NB4 (cell line): ENCODE measurements at regions not wholly inside any gene's neighbourhood (a gene's known extent, or its start where the extent isn't known, plus 50 kb on each side); places are given as distances from the start of the nearest gene placed in this dataset.

Source experiments
- DNase-seq: peaks from one replicate; pipeline ENCODE4 v3.0.0; 2010; ENCODE audit warnings: low read depth
- H3K4me3 ChIP-seq: one replicate; pipeline ENCODE4 v1.5.1; 2011; ENCODE audit warnings: mild to moderate bottlenecking, low read depth, low read length, moderate library complexity
- CTCF ChIP-seq: IDR thresholded peaks from one replicate; pipeline ENCODE4 v1.5.1; 2012; ENCODE audit warnings: low read depth, low read length
- MAX ChIP-seq: IDR thresholded peaks from 2 replicates; pipeline ENCODE4 v1.6.1; 2011; ENCODE audit warnings: low read depth, low read length
- MYC ChIP-seq: IDR thresholded peaks from 2 replicates; pipeline ENCODE4 v1.6.1; 2011; ENCODE audit warnings: low read depth, low read length
- POLR2A ChIP-seq: IDR thresholded peaks from 2 replicates; pipeline ENCODE4 v1.6.1; 2011; ENCODE audit warnings: mild to moderate bottlenecking; ENCODE audit not compliant: insufficient read length; ENCODE audit errors: extremely low read depth

- no peak overlapping the region for H3K4me3 ChIP-seq
- DNase-seq: no peak
- TF ChIP-seq MAX (no peak), CTCF (no peak), MYC (no peak), POLR2A (no peak)
Measured at GRCh38 chr1:209403921-209404320, 179.6 kb upstream of the CAMK1G start.

GRCh38 chr1:209404577-209404976, 178.9 kb upstream of the CAMK1G start:
- no peak overlapping the region for H3K4me3 ChIP-seq
- no peak for TF ChIP-seq CTCF
- TF ChIP-seq MYC: no peak
- TF ChIP-seq MAX: no peak
- TF ChIP-seq POLR2A: no peak
- DNase-seq: no peak

GRCh38 chr1:209405183-209405814, 178.2 kb upstream of the CAMK1G start:
- TF ChIP-seq POLR2A (no peak), CTCF (no peak), MYC (no peak), MAX (no peak)
- no peak for DNase-seq
- H3K4me3 ChIP-seq: no peak overlapping the region

- DNase-seq: no peak
- no peak overlapping the region for H3K4me3 ChIP-seq
- TF ChIP-seq MAX (no peak), CTCF (no peak), POLR2A (no peak), MYC (no peak)
Measured at GRCh38 chr1:209406168-209406567, 177.3 kb upstream of the CAMK1G start.

GRCh38 chr1:209406595-209406994, 176.9 kb upstream of the CAMK1G start:
- H3K4me3 ChIP-seq: no peak overlapping the region
- DNase-seq: no peak
- no peak for TF ChIP-seq CTCF
- no peak for TF ChIP-seq MYC
- no peak for TF ChIP-seq POLR2A
- no peak for TF ChIP-seq MAX

GRCh38 chr1:209409780-209410179, 173.7 kb upstream of the CAMK1G start:
- no peak for DNase-seq
- TF ChIP-seq MAX (no peak), CTCF (no peak), MYC (no peak), POLR2A (no peak)
- H3K4me3 ChIP-seq: no peak overlapping the region
